GM19468 (cell line): ENCODE measurements at regions not wholly inside any gene's neighbourhood (a gene's known extent, or its start where the extent isn't known, plus 50 kb on each side); places are given as distances from the start of the nearest gene placed in this dataset.
"Not testable (repeated sequence)": the region's sequence is repeated elsewhere in the genome, so short reads cannot be mapped to it uniquely, and the experiment has no call there.

ENCODE experiments used
- ATAC-seq: cut with Tn5 transposase; IDR thresholded peaks from one replicate; pipeline ENCODE4 v1.9.1; 2021; ENCODE audit warnings: mild to moderate bottlenecking, moderate library complexity, moderate number of reproducible peaks; ENCODE audit not compliant: unreplicated experiment; ENCODE audit errors: extremely low read depth

DNA sequence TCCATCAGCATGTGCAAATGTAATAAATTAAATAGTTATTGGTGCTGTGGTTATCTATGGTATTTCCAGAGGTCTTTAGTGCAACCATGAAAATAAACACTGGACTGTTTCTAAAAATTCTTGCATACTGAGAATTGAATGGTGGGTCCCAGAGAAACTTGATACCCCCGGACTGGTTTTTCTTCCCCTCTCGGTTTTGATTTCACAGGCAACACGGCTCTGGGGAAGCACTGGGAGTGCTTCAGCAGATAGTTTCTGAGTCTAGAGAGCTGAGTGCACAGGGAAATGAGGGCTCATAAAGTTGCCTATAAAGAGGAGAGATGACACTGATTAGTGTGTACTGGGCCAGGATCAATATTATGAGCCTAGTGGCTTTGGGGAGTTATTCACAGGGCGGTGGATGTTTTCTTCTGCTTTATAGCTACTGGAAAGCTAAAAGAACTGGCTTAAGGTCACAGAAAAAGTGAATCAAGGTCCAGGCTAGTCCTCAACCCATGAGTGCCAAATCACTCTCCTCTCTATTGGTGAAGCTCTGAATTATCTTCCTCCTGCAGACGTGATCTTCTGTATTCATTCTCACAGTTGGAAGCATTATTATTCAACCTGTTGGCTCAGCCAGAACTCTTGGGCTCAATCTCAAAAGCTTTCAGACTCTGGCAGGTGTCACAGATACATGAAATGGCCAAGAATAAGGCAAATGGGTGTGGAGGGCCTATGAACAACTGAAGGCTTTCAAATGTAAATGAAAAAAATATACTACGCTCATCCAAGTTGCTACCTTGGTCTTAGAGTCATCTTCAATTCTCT is 170.2 kb upstream of the HMHB1 start:
- ATAC-seq, result peak; percentile 38

- ATAC-seq, result no peak
Observed at GRCh38 chr5:143638654-143639053, 173.3 kb upstream of the HMHB1 start.

GRCh38 chr5:143636931-143637528 is 174.9 kb upstream of the HMHB1 start:
- no peak for ATAC-seq

DNA sequence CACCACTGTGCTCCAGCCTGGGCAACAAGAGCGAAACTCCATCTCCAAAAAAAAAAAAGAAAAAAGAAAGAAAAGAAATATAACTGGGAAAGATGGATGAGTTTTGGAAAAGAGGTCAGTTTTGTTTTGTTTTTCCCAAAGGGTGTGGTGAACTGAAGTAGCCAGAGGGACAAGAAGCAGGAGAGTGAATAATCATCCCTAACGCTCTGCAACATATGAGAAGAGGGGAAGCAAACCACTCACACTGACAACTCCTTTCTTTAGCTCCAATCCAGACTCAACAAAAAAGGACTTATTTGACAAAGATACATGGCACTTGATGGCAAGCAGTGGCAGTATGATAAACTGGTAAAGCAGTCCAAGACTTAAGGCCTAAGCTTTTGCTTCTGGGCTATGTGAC is 176.1 kb upstream of the HMHB1 start:
- no peak for ATAC-seq

DNA sequence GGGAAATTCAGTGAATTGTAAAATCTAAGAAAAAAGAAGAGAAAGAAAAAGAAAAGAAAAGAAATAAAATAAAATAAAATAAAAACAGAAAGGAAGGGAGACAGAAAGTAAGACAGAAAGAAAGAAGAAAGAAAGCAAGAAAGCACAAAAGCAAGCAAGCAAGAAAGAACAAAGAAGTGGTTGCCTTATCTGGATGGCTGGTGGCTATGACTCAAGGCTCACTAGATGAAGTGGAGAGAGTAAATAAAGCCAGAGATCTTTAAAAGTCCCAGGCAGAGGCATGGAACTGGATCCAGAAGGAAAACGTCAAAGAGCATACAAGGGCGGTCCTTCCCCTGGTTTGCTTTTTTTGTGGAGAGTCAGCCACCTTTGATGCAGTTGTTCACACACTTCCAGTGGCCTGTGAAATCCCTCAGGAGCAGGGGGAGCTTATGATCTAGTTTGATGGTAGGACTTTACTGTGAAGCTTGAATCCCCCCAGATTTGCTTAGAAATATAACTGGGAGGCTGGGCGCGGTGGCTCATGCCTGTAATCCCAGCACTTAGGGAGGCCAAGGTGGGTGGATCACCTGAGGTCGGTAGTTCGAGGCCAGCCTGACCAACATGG is 176.7 kb upstream of the HMHB1 start:
- no peak for ATAC-seq

DNA sequence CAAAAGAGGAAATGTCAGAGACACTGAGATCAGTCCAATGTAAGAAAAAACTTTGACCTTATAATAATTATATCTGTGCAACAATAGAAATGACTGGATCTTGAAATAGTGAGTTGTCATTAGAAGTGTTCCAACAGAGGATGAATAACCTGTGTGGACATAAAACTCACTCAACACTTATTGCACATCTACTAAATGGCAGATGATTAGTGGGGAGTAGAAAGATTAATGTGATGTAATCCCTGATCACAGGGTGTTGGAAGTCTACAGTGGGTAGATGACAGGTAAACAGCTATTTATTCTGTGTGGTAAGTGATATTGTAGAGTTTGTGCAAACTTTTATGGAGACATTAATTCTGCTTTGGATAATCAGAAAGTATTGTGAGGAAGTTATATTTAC is 177.3 kb upstream of the HMHB1 start:
- ATAC-seq, result no peak

DNA sequence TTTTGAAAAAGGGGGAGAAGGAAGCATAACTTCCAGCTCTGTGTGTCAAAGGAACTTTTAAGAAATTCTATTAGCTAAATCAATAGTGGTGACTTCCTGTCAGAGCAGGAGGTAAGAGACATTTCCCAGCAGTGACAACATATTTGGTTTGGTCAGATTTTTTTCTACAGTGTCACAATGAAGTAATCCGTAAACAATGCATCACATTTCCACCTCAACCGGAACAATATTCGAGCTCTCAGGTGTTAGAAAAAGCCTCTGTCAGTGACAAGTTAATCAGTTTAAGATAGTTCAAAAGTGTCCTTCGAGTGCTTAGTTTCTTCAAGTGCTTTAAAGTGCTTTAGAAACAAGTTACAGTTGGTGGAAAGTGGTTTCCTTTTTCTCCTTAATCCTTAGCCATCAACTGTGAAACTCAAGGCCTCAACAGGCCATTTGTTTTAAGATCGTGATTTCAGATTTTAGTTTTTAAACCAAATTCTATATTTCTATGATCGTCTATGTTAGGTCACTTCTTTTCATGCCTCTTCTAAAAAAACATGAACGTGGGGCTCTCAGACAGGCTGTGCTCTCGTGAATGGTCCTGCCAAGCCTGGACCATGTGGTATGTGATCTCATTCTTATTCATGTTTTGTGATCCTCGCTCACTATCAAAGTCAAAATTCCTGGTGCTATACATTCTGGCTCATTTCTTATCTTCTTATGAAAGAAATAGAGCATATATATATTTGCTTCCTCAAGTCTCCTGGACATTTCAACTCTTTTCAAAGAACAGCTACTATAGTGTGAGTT is 181.9 kb upstream of the HMHB1 start:
- ATAC-seq, result no peak

DNA sequence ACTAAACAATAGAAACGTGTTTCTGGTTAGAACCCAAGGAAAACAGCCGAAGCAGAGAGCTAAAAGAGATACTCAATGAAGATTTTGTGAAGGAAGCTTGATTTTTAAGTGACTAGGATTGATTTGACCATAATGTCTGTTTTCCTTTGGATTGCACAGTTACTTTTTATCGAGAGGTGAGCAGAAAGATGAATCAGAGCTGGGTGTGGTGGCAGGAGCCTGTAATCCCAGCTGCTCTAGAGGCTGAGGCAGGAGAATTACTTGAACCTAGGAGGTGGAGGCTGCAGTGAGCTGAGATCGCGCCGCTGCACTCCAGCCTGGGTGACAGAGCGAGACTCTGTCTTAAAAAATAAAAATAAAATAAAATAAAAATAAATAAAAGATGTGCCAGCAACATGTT is 186.9 kb upstream of the HMHB1 start:
- ATAC-seq, result not testable (repeated sequence)

DNA sequence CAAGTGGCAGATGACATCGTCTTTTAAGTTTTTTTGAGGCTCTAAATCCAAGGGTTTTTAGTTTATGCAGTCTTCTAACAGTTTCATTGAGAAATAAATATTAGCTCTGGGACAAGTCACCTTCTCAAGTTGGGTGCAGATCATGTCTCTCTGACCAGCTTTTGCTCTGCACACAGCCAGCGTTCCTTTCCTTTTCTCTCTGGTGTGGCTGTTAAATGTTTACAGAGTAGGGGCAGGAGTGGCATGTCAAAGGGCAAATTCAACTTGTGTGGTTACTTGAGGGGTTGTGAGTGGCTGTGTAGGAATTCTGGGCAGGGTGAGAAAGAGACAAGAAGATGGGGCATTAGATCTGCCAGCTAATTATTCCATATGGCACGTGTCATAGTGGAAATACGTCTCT is 187.5 kb upstream of the HMHB1 start:
- no peak for ATAC-seq

- no peak for ATAC-seq
Observed at GRCh38 chr5:143619040-143619439, 192.9 kb upstream of the HMHB1 start.

GRCh38 chr5:143618141-143618540 is 193.8 kb upstream of the HMHB1 start:
- no peak for ATAC-seq

- ATAC-seq, result no peak
Observed at GRCh38 chr5:143614831-143615230, 197.1 kb upstream of the HMHB1 start.

GRCh38 chr5:143613329-143613728 is 198.6 kb upstream of the HMHB1 start:
- ATAC-seq, result no peak

GRCh38 chr5:143610946-143611345 is 201.0 kb upstream of the HMHB1 start:
- ATAC-seq, result no peak

DNA sequence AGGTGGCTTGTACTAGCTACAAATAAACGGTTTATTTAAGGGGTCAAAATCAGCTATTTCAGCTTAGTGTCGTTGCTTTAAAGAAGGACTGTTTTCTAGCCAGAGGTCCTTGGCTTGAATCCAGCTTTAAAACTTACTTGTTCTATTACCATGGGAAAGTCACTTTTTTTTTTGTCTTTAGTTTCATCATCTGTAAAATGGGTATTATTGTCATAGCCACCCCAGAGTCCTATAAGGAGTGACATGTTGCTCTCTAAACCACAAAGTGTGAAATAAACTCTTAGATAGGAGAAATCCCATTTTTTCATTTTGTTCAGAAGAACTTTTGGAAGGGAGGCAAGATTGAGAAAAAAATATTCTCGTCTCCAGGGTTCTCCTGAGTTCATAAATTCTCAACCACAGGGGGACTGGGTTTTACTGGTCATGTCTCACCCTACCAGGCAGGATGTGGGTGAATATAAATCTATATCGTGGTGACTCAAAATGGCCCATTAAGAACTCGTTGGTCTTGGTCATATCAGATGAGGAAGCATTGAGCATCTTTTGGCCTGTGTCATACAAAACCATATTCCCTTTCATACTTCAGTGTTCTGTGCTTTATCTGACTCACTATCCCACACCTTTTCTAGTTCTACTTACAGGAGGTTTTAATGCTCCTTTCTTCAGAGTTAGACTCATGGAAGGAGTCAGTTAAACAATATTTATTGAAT is 202.7 kb upstream of the NR3C1 start:
- peak; percentile 50 for ATAC-seq

GRCh38 chr5:143605403-143606005 is 202.0 kb upstream of the NR3C1 start:
- peak; percentile 63 for ATAC-seq

- ATAC-seq, result no peak
Observed at GRCh38 chr5:143601917-143602333, 198.4 kb upstream of the NR3C1 start.

DNA sequence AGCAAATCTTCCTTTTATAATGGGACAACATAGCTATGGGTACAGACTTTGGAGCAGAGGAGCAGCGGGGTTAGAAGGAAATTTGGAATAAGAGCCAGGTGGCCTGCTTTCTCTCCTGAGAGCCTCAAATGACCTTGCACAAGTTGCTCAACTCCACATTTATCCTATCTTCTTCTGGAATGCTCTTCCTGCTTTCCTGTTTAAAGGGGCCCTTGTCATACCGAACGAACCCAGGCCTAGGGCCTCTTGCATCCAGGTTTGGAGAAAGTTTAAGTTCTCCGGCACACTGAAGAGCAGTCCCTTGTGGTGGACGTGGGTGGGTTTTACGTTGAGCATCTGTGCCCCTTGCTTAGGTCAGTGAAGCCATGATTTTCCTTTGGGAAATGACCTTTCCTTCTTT is 197.9 kb upstream of the NR3C1 start:
- no peak for ATAC-seq

DNA sequence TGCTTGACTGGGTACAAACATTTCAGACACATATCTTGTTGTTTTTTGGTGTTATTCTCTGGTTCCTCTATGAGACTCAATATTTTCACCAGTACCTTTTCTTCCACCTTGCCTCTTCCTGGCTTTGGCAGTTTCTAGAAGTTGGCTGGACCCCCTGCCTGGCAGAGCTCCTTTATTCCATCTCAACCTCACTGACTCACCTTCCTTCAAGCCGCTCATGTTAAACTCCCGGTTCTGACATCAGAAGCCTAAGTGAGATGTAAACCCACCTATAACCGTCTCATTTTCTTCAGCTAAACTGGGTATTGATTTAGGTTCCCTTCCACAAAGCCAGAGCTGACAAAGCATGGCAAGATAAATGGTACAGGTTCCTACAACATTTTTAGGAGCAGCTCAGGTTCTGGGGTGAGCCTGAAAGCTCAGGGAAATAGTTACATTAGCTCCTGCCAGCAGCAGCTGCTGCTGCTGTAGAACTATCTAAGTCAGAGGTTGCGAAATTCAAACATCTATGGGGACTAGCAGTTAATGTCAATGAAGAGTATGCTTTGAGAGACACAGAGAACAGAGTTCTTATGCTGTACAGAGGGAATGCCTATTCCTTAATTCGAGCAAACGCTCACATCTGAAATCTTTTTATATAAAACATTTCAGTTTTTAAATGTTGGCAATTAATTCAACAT is 197.1 kb upstream of the NR3C1 start:
- no peak for ATAC-seq
